ENCODE measurements at regions not wholly inside any gene's neighbourhood (a gene's known extent, or its start where the extent isn't known, plus 50 kb on each side); places are given as distances from the start of the nearest gene placed in this dataset.
"Not testable (repeated sequence)": the region's sequence is repeated elsewhere in the genome, so short reads cannot be mapped to it uniquely, and the experiment has no call there.

- no peak for DNase-seq
Measured at GRCh38 chr10:118918116-118918515, 111.4 kb upstream of the NANOS1 start.

- no peak for DNase-seq
Measured at GRCh38 chr10:118918587-118918986, 110.9 kb upstream of the NANOS1 start.

GRCh38 chr10:118920206-118920605, 109.3 kb upstream of the NANOS1 start:
- no peak for DNase-seq

- no peak for DNase-seq
Measured at GRCh38 chr10:118922226-118922625, 107.3 kb upstream of the NANOS1 start.

- no peak for DNase-seq
Measured at GRCh38 chr10:118922972-118923371, 106.5 kb upstream of the NANOS1 start.

- no peak for DNase-seq
Measured at GRCh38 chr10:118924493-118924892, 105.0 kb upstream of the NANOS1 start.

GRCh38 chr10:118925404-118926071, 104.0 kb upstream of the NANOS1 start:
- DNase-seq, result no peak

- DNase-seq, result no peak
Measured at GRCh38 chr10:118926072-118926417, 103.5 kb upstream of the NANOS1 start.

- no peak for DNase-seq
Measured at GRCh38 chr10:118926441-118926840, 103.1 kb upstream of the NANOS1 start.

- no peak for DNase-seq
Measured at GRCh38 chr10:118926903-118927302, 102.6 kb upstream of the NANOS1 start.

GRCh38 chr10:118927321-118927720, 102.2 kb upstream of the NANOS1 start:
- DNase-seq, result no peak

- DNase-seq, result no peak
Measured at GRCh38 chr10:118930614-118931013, 98.9 kb upstream of the NANOS1 start.

GRCh38 chr10:118931436-118931835, 98.1 kb upstream of the NANOS1 start:
- DNase-seq, result no peak

GRCh38 chr10:118932154-118932553, 97.4 kb upstream of the NANOS1 start:
- DNase-seq, result not testable (repeated sequence)

- DNase-seq, result no peak
Measured at GRCh38 chr10:118937226-118937625, 92.3 kb upstream of the NANOS1 start.

- DNase-seq, result no peak
Measured at GRCh38 chr10:118939211-118940007, 90.1 kb upstream of the NANOS1 start.

GRCh38 chr10:118940386-118940785, 89.1 kb upstream of the NANOS1 start:
- no peak for DNase-seq

- no peak for DNase-seq
Measured at GRCh38 chr10:118943253-118943652, 86.3 kb upstream of the NANOS1 start.

GRCh38 chr10:118944959-118945633, 84.4 kb upstream of the NANOS1 start:
- DNase-seq, result no peak

- no peak for DNase-seq
Measured at GRCh38 chr10:118948786-118949185, 80.7 kb upstream of the NANOS1 start.

GRCh38 chr10:118950190-118950680, 79.3 kb upstream of the NANOS1 start:
- no peak for DNase-seq

- no peak for DNase-seq
Measured at GRCh38 chr10:118950997-118951637, 78.4 kb upstream of the NANOS1 start.

Measured in activated CD8-positive, alpha-beta memory T cell treated with anti-CD3 and anti-CD28 coated beads, Interleukin-2, amount 50 U/mL, for 48 hours (primary cell).